ENCODE measurements at regions not wholly inside any gene's neighbourhood (a gene's known extent, or its start where the extent isn't known, plus 50 kb on each side); places are given as distances from the start of the nearest gene placed in this dataset.

DNA sequence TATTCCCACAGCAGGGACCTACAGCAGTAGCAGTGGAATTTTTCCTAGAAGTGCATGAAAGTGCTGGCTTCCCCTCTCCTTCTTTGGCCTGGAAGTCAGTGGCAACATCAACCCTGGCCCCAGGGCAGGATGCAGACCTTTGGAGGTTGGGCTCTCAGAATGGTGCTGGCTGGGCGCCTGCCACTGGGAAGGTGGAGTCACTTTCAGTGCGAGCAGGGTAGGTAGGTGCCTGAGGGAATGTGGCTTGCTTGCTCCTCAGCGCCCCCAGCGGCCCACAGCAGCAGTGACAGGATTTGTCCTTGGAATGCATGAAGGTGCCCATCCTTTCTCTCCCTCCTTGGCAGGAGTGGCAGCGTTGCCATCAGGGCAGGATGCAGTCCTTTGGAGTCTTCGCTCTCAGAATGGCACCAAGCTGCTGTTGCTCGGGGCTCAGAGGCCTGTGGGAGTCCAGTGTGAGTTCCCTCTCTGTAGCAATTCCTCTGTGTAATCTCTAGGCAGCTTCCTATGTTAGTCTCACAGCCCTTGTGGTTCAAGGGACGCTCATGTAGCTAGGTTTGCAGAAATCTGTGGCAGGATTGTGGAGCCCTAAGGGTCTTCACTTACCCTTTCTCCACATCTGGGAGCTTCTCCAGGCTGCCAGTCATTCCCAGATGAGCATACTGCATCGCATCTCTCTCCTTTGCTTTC is 354.4 kb upstream of the DACH1 start:
- DNase-seq (ENCODE audit: extremely low spot score) = peak; percentile 94
- CTCF ChIA-PET = interaction anchor here (0.6 to 2.0 kb wide), 6 partner anchors 10 to 347 kb away, joined by 3 to 10 read pairs (median 4); no protein-coding TSS in a partner anchor
- TF ChIP-seq ELF4 (IDR thresholded peaks at IDR 0.05) (no peak), LEF1 (IDR thresholded peaks at IDR 0.05; ENCODE audit: borderline replicate concordance) (no peak), TARDBP (IDR thresholded peaks at IDR 0.05) (no peak), BHLHE40 (IDR thresholded peaks at IDR 0.05; ENCODE audit: borderline replicate concordance) (no peak), L3MBTL2 (conservative IDR thresholded peaks at IDR 0.05) (no peak)
- POLR2A ChIA-PET = interaction anchor here (1.1 kb wide), 1 partner anchor 14 kb away, joined by 3 read pairs; no protein-coding TSS in a partner anchor

DNA sequence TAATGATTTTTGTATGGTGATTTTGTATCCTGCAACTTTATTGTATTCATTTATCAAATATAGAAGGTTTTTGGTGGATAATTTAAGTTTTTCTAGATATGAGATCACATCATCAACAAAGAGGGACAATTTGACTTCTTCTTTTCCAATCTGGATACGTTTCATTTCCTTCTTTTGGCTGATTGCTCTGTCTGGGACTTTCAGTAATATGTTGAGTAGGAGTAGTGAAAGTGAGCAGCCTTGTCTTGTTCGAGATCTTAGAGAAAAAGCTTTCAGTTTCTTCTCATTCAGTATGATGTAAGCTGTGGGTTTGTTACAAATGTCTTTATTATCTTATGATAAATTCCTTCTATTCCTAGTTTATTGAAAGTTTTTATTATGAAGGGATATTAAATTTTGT is 352.0 kb upstream of the DACH1 start:
- ChIA-PET POLR2A (no interaction called here), CTCF (no interaction called here)
- TF ChIP-seq FOXA1 (IDR thresholded peaks at IDR 0.05) = no peak
- TF ChIP-seq ARNT (IDR thresholded peaks at IDR 0.05) = no peak
- no peak for TF ChIP-seq TARDBP (IDR thresholded peaks at IDR 0.05)
- TF ChIP-seq LEF1 (IDR thresholded peaks at IDR 0.05; ENCODE audit: borderline replicate concordance) = no peak
- TF ChIP-seq FOXK2 (IDR thresholded peaks at IDR 0.05) = no peak
- TF ChIP-seq CTBP1 (IDR thresholded peaks at IDR 0.05; ENCODE audit: borderline replicate concordance) = no peak
- no peak for DNase-seq (ENCODE audit: extremely low spot score)

DNA sequence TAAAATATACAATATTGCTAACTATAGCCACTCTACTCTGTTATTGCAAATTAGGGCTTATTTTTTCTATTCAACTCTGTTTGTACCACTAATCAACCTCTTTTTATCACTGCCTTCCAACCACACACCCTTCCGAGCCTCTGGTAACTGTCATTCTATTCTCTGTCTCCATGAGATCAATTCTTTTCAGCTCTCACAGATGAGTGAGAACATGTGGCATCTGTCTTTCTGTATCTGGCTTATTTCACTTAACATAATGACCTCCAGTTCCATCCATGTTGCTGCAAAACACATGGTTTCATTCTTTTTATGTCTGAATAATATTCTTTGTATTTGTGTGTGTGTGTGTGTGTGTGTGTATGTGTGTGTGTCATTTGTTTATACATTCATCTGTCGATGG is 350.1 kb upstream of the DACH1 start:
- TF ChIP-seq FOXA1 (IDR thresholded peaks at IDR 0.05) (no peak), TARDBP (IDR thresholded peaks at IDR 0.05) (no peak)
- ChIA-PET POLR2A (no interaction called here), CTCF (interaction anchor here (0.5 kb wide), 1 partner anchor 94 kb away, joined by 3 read pairs; no protein-coding TSS in a partner anchor)
- DNase-seq (ENCODE audit: extremely low spot score) = no peak

DNA sequence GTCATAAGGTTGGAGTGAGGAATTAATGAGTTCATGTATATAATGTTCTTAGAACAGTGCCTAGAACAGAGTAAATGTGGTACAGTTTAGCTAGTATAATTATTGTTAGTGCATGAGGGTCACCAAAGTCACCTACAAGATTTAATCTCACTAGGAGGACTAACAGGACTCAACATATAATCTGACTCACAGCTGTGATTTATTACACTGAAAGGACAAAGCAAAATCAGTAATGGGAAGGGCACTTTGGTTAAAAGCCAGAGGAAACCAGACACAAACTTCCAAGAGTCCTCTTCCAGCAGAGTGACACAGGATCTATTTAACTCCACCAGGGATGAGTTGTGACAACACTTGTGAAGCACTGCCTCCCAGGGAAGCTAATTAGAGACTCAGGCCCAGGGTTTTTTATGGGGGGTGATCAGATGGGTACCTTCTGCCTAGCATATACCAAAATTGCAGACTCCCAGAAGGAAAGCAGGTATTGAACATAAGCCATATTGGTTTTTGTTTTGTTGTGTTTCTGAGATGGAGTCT is 341.2 kb upstream of the DACH1 start:
- ChIA-PET POLR2A (no interaction called here), CTCF (no interaction called here)
- TF ChIP-seq FOXM1 (IDR thresholded peaks at IDR 0.05; ENCODE audit: borderline replicate concordance) (no peak), TARDBP (IDR thresholded peaks at IDR 0.05) (no peak), NFRKB (IDR thresholded peaks at IDR 0.05) (no peak), L3MBTL2 (conservative IDR thresholded peaks at IDR 0.05) (no peak), SUZ12 (IDR thresholded peaks at IDR 0.05) (no peak), FOXK2 (IDR thresholded peaks at IDR 0.05) (no peak), PKNOX1 (IDR thresholded peaks at IDR 0.05) (peak; percentile 78), BHLHE40 (IDR thresholded peaks at IDR 0.05; ENCODE audit: borderline replicate concordance) (no peak)
- no peak for DNase-seq (ENCODE audit: extremely low spot score)

DNA sequence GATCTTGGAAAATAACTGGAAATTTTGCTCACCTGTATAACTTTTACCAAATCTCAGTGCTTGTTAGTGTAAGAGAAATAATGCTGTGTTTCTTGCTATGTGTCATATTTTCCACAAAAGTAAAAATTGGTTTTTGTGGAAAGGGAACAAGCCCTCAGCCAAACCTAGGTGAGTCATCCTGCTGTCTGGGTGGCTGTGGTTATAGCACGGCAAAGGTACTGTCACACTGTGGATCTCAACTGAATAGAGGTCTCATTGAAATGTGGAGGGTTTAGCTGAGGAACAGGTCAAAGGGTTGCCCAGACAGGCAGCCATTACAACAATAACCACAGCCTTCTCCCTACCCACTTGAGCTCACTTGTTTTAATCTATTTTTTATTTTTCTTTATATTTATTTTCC is 338.8 kb upstream of the DACH1 start:
- TF ChIP-seq LEF1 (IDR thresholded peaks at IDR 0.05; ENCODE audit: borderline replicate concordance) (no peak), ELF4 (IDR thresholded peaks at IDR 0.05) (no peak), SUZ12 (IDR thresholded peaks at IDR 0.05) (no peak), BHLHE40 (IDR thresholded peaks at IDR 0.05; ENCODE audit: borderline replicate concordance) (no peak), TARDBP (IDR thresholded peaks at IDR 0.05) (no peak), FOXM1 (IDR thresholded peaks at IDR 0.05; ENCODE audit: borderline replicate concordance) (no peak), PKNOX1 (IDR thresholded peaks at IDR 0.05) (no peak), ZNF384 (IDR thresholded peaks at IDR 0.05) (no peak), CTBP1 (IDR thresholded peaks at IDR 0.05; ENCODE audit: borderline replicate concordance) (no peak), ARNT (IDR thresholded peaks at IDR 0.05) (no peak), FOXK2 (IDR thresholded peaks at IDR 0.05) (no peak), SP1 (IDR thresholded peaks at IDR 0.05) (no peak)
- CTCF ChIA-PET = no interaction called here
- no peak for DNase-seq (ENCODE audit: extremely low spot score)
- POLR2A ChIA-PET = no interaction called here

DNA sequence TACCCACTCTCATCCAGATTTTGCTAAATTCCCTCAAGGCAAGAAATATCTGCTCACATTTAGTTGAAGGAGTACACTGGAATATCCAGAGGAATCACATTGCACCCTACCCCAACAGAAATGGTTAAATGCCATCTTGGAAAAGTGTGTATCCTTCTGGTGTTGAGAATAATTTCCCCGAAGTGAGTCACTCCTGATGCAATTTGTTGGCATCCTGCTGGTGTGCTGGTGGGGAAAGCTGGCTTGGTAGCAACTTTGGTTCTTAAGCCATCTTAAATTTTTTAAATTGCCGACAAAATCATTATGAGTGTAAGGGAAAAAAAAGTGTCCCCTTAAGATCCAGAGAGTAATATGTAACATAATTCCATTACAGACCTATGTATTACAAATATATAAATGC is 337.3 kb upstream of the DACH1 start:
- no peak for DNase-seq (ENCODE audit: extremely low spot score)
- CTCF ChIA-PET = interaction anchor here (0.5 to 0.6 kb wide), 2 partner anchors 184 to 1066 kb away, joined by 4 read pairs; no protein-coding TSS in a partner anchor
- POLR2A ChIA-PET = no interaction called here
- TF ChIP-seq CTBP1 (IDR thresholded peaks at IDR 0.05; ENCODE audit: borderline replicate concordance) (no peak), LEF1 (IDR thresholded peaks at IDR 0.05; ENCODE audit: borderline replicate concordance) (no peak), ARNT (IDR thresholded peaks at IDR 0.05) (no peak), ELF4 (IDR thresholded peaks at IDR 0.05) (no peak), FOXA1 (IDR thresholded peaks at IDR 0.05) (no peak), NFRKB (IDR thresholded peaks at IDR 0.05) (no peak), TARDBP (IDR thresholded peaks at IDR 0.05) (no peak), SUZ12 (IDR thresholded peaks at IDR 0.05) (no peak), BHLHE40 (IDR thresholded peaks at IDR 0.05; ENCODE audit: borderline replicate concordance) (no peak)

DNA sequence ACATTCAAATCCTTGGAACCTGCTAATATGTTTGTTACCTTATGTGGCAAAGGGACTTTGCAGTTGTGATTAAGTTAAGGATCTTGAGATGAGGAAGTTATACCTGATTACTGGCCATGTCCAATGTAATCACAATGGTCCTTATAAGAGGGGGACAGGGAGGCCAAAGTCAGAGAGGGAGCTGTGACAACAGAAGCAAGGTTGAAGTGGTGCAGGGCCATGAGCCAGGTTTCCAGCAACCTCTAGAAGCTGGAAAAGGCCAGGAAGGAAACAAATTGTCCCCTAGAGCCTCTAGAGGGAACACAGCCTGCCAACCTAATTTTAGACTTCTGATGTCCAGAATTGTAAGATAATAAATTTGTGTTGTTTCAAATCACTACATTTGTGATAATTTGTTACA is 334.7 kb upstream of the DACH1 start:
- DNase-seq (ENCODE audit: extremely low spot score) = no peak
- TF ChIP-seq TARDBP (IDR thresholded peaks at IDR 0.05) = no peak
- TF ChIP-seq NFRKB (IDR thresholded peaks at IDR 0.05) = no peak
- no peak for TF ChIP-seq FOXK2 (IDR thresholded peaks at IDR 0.05)
- no peak for TF ChIP-seq FOXA1 (IDR thresholded peaks at IDR 0.05)
- no peak for TF ChIP-seq SUZ12 (IDR thresholded peaks at IDR 0.05)
- TF ChIP-seq FOXM1 (IDR thresholded peaks at IDR 0.05; ENCODE audit: borderline replicate concordance) = no peak
- no peak for TF ChIP-seq PKNOX1 (IDR thresholded peaks at IDR 0.05)
- TF ChIP-seq ELF4 (IDR thresholded peaks at IDR 0.05) = no peak
- no peak for TF ChIP-seq ZNF384 (IDR thresholded peaks at IDR 0.05)
- no peak for TF ChIP-seq HDGF (IDR thresholded peaks at IDR 0.05; ENCODE audit: borderline replicate concordance)
- TF ChIP-seq SP1 (IDR thresholded peaks at IDR 0.05) = no peak
- CTCF ChIA-PET = no interaction called here
- POLR2A ChIA-PET = no interaction called here
